GM11168 (cell line): ENCODE measurements at regions not wholly inside any gene's neighbourhood (a gene's known extent, or its start where the extent isn't known, plus 50 kb on each side); places are given as distances from the start of the nearest gene placed in this dataset.

Experiments used
- in situ Hi-C: fragments of 300-500 bp; cut with MboI; formaldehyde crosslinking; loops from one replicate; pipeline ENCODE4 v1.12.0; 2022; ENCODE audit warnings: low sequenced_read_pairs; ENCODE audit not compliant: unreplicated experiment

GRCh38 chr7:17625043-17625442 lies 315.3 kb downstream of the SNX13 start:
- in situ Hi-C loops, result loop anchor here (25.0 kb wide), 1 partner anchor 638 kb away; no protein-coding TSS in a partner anchor

GRCh38 chr7:17626235-17626634 lies 314.1 kb downstream of the SNX13 start:
- in situ Hi-C loops, result loop anchor here (25.0 kb wide), 1 partner anchor 639 kb away; no protein-coding TSS in a partner anchor

GRCh38 chr7:17631061-17631460 lies 309.2 kb downstream of the SNX13 start:
- in situ Hi-C loops, result loop anchor here (25.0 kb wide), 1 partner anchor 644 kb away; no protein-coding TSS in a partner anchor

- in situ Hi-C loops, result loop anchor here (25.0 kb wide), 1 partner anchor 645 kb away; no protein-coding TSS in a partner anchor
These were observed 307.9 kb downstream of the SNX13 start for GRCh38 chr7:17632384-17632783.

GRCh38 chr7:17633067-17633466 lies 307.2 kb downstream of the SNX13 start:
- in situ Hi-C loops, result loop anchor here (25.0 kb wide), 1 partner anchor 646 kb away; no protein-coding TSS in a partner anchor

GRCh38 chr7:17638727-17639126 lies 301.6 kb downstream of the SNX13 start:
- in situ Hi-C loops, result loop anchor here (25.0 kb wide), 1 partner anchor 651 kb away; no protein-coding TSS in a partner anchor

GRCh38 chr7:17640730-17641377 lies 299.4 kb downstream of the SNX13 start:
- in situ Hi-C loops, result loop anchor here (25.0 kb wide), 1 partner anchor 654 kb away; no protein-coding TSS in a partner anchor

- in situ Hi-C loops, result loop anchor here (25.0 kb wide), 1 partner anchor 658 kb away; no protein-coding TSS in a partner anchor
These were observed 294.8 kb downstream of the SNX13 start for GRCh38 chr7:17645500-17645899.

GRCh38 chr7:17646253-17646956 lies 293.9 kb downstream of the SNX13 start:
- in situ Hi-C loops, result loop anchor here (25.0 kb wide), 1 partner anchor 659 kb away; no protein-coding TSS in a partner anchor

GRCh38 chr7:17651341-17651740 lies 289.0 kb downstream of the SNX13 start:
- in situ Hi-C loops, result no loop called here

GRCh38 chr7:17651863-17652385 lies 288.4 kb downstream of the SNX13 start:
- in situ Hi-C loops, result no loop called here

GRCh38 chr7:17654940-17655339 lies 285.4 kb downstream of the SNX13 start:
- in situ Hi-C loops, result no loop called here

GRCh38 chr7:17659126-17659525 lies 281.2 kb downstream of the SNX13 start:
- in situ Hi-C loops, result no loop called here

GRCh38 chr7:17660116-17660515 lies 280.2 kb downstream of the SNX13 start:
- in situ Hi-C loops, result no loop called here

GRCh38 chr7:17661982-17662585 lies 278.2 kb downstream of the SNX13 start:
- in situ Hi-C loops, result no loop called here

GRCh38 chr7:17663061-17663675 lies 277.1 kb downstream of the SNX13 start:
- in situ Hi-C loops, result no loop called here

GRCh38 chr7:17665029-17665428 lies 275.3 kb downstream of the SNX13 start:
- in situ Hi-C loops, result no loop called here

- in situ Hi-C loops, result no loop called here
These were observed 272.2 kb downstream of the SNX13 start for GRCh38 chr7:17668122-17668521.

- in situ Hi-C loops, result no loop called here
These were observed 271.1 kb downstream of the SNX13 start for GRCh38 chr7:17669204-17669603.

GRCh38 chr7:17671956-17672355 lies 268.3 kb downstream of the SNX13 start:
- in situ Hi-C loops, result no loop called here
